AG09309 (cell line): ENCODE measurements at regions not wholly inside any gene's neighbourhood (a gene's known extent, or its start where the extent isn't known, plus 50 kb on each side); places are given as distances from the start of the nearest gene placed in this dataset.
"Not testable (repeated sequence)": the region's sequence is repeated elsewhere in the genome, so short reads cannot be mapped to it uniquely, and the experiment has no call there.

ENCODE experiments used
- DNase-seq: peaks from one replicate; pipeline ENCODE4 v3.0.0-alpha.2; 2010; ENCODE audit warnings: low read depth
- H3K4me3 ChIP-seq: 2 replicates; pipeline ENCODE4 v1.5.1; 2011; ENCODE audit warnings: mild to moderate bottlenecking, low read depth, low read length, moderate library complexity; ENCODE audit not compliant: control insufficient read depth
- TF ChIP-seq, protein P1 (sequence below): IDR thresholded peaks from 2 replicates; pipeline ENCODE4 v1.5.1; 2011; ENCODE audit warnings: mild to moderate bottlenecking, low read depth, low read length, inconsistent platforms; ENCODE audit not compliant: insufficient read depth, control insufficient read depth; ENCODE audit errors: missing control alignments

DNA sequence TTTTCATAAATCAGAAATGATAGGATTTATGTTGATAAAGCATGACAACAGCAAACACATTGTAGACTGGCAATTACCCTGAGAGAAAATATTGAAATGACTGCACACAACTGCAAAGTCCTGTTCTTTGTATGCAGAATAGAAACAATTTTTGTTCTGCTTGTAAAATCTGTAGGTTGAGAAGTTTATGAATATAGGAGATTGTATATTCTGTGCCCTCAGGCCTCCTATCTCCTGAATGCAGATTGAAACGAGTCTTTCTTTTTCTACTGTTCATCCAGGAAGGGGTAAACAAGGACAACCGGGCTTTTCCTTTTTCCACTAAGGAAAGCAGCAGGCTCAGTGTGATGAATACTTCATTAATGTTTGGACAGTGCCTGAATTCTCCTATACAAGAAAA lies 95.0 kb upstream of the HAPLN1 start:
- TF ChIP-seq, protein P1, sequence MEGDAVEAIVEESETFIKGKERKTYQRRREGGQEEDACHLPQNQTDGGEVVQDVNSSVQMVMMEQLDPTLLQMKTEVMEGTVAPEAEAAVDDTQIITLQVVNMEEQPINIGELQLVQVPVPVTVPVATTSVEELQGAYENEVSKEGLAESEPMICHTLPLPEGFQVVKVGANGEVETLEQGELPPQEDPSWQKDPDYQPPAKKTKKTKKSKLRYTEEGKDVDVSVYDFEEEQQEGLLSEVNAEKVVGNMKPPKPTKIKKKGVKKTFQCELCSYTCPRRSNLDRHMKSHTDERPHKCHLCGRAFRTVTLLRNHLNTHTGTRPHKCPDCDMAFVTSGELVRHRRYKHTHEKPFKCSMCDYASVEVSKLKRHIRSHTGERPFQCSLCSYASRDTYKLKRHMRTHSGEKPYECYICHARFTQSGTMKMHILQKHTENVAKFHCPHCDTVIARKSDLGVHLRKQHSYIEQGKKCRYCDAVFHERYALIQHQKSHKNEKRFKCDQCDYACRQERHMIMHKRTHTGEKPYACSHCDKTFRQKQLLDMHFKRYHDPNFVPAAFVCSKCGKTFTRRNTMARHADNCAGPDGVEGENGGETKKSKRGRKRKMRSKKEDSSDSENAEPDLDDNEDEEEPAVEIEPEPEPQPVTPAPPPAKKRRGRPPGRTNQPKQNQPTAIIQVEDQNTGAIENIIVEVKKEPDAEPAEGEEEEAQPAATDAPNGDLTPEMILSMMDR, result no peak
- DNase-seq, result no peak
- H3K4me3 ChIP-seq, result no peak overlapping the region

DNA sequence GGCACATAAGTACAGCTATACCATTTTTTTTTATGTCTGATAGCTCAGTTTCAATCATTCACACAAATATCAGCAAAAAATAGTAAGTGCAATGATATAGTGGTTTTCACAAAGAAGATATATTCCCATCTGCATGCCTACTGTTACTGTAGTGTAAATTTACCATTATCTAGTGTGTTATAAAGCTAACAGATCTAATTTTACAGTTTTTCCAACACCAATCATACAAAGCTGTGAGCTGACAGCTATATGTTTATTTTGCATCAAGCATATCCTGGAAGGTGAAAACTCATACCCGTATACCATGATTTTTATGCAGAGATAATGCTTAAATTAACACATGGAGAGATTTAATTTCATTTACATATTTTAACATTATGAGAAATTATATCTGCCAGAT lies 89.9 kb upstream of the HAPLN1 start:
- DNase-seq, result no peak
- H3K4me3 ChIP-seq, result no peak overlapping the region
- TF ChIP-seq, protein P1, result no peak

DNA sequence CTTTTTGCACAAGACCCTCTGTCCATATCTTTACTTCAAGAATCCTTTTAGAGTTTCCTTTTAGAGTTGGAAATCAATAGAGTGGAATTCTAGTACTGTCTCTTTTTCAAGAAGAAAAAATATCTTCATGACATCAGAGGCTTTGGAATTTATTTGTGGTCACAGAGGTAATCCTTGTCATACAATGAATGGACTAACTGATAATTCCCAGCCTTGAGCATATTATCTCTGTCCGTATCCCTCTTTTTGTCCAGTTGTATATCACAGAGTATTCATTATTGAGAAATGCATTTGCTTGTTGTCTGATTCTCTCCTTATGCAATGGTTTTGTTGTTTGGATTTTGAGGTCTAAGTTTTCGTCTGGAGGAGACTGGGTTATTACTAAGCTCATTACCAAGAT lies 82.0 kb upstream of the HAPLN1 start:
- no peak overlapping the region for H3K4me3 ChIP-seq
- peak; percentile 11 for DNase-seq
- TF ChIP-seq, protein P1, result no peak

DNA sequence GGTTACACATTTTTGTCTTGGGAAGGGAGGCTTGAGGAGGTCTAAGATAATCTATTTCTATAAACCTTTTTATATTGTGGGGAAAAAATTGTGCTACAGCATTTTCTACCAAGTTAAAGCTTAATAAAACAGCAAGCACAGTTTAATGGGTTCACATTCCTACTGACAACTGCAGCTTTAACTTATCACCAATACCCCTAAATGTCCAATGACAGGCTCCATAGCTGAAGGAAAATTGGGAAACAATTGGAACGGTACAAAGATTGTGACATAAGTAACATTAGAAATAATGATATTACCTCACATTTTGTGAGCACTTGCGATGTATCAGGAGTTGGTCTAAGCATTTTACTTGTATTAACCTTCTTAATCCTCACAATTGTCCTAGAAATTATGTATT lies 79.5 kb upstream of the HAPLN1 start:
- no peak for DNase-seq
- TF ChIP-seq, protein P1, result no peak
- H3K4me3 ChIP-seq, result no peak overlapping the region

DNA sequence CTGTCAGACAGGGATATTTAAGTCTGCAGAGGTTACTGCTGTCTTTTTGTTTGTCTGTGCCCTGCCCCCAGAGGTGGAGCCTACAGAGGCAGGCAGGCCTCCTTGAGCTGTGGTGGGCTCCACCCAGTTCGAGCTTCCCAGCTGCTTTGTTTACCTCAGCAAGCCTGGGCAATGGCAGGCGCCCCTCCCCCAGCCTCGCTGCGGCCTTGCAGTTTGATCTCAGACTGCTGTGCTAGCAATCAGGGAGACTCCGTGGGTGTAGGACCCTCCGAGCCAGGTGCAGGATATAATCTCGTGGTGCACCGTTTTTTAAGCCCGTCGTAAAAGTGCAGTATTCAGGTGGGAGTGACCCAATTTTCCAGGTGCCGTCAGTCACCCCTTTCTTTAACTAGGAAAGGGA lies 78.4 kb upstream of the HAPLN1 start:
- H3K4me3 ChIP-seq, DNase-seq: not testable (repeated sequence)

DNA sequence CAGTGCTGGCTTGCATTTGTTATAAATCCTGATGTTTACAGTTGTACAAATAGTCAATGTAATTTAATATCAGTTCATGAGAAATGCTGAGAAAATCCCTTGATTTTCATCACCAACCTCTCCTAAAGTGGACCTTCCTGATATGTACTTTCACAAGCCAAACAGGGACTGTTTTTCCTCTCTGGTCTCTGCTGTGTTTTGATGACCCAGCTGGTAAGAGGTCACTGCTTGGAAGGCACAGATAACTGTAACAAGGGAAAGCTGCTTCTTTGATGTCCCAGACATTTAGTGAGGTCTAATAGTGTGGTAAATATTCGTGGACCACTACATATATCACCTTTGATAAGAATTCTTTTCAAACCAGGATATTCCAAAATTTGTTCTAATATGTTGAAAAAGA lies 68.7 kb upstream of the HAPLN1 start:
- DNase-seq, result no peak
- TF ChIP-seq, protein P1, result no peak
- no peak overlapping the region for H3K4me3 ChIP-seq

DNA sequence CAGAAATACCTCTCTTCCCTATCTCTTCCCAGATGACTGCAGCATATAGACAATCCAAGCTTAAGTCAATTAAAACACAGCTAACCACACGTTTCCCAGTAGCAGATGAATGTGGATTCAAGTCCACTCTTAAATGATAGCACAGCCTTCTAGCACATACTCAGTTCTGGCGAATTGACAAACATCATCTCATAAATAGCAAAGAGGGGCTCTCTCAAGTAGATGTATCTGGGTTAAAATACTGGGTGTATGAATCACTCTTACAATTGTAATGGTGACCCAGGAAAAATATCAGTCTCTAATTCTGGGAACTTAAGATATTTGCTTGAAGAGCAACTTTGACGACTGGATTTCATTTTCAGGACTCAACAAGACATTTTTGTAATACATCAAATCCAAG lies 67.0 kb upstream of the HAPLN1 start:
- DNase-seq, result no peak
- H3K4me3 ChIP-seq, result no peak overlapping the region
- TF ChIP-seq, protein P1, result no peak
